ENCODE measurements at regions not wholly inside any gene's neighbourhood (a gene's known extent, or its start where the extent isn't known, plus 50 kb on each side); places are given as distances from the start of the nearest gene placed in this dataset.
"Not testable (repeated sequence)": the region's sequence is repeated elsewhere in the genome, so short reads cannot be mapped to it uniquely, and the experiment has no call there.

DNA sequence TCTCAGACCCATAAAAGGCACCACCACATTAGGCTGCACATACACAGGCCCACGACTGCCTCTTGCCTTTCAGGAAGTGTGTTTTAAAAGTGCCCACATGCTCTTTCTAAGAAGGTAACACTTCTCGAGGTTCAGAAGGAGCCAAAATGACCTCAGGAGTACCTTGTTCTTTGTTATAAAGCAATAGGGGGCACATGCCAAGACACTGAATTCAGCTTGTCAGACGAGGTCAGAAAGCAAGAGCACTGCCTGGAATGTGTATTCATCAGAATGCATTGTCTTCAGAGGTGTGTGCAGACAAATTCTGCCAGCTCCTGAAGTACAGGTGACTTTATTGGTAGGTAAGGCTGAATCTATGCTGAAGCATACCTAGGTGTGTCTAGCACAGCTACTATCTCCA, 114.5 kb upstream of the IRX1 start:
- no peak for DNase-seq

DNA sequence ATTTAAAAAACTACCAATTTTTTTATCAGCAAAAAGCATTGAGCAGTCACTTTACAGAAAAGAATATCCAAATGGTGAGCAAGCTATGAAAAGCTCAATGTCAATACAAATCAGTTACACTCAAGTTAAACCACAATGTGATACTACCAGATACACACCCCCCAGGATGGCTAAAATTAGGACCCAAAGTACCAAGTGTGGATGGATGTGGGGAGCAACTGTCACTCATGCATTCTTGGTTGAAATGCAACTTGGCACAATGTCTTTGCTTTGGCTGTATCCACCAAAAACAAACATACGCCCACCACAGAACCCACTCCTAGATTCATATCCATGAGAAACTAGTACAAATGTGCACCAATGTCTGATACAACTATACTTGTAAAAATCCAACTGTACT, 120.0 kb upstream of the IRX1 start:
- DNase-seq, result no peak

DNA sequence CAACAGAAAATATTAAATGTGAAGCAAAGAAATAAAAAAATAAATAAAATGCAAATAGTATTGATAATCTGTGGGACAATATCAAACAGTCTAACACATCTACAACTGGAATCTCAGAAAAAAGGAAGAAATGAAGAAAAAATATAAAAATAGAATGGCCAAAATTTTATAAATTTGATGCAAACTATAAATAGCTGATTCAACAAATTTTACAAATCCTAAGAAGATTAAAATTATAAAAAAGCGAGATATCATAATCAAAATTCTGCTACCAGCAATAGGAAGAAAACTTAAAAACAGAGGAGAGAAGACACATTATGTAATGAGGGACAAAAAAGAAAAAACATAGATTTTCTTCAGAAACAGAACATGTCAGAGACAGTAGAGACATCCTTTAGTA, 129.2 kb upstream of the IRX1 start:
- no peak for DNase-seq

DNA sequence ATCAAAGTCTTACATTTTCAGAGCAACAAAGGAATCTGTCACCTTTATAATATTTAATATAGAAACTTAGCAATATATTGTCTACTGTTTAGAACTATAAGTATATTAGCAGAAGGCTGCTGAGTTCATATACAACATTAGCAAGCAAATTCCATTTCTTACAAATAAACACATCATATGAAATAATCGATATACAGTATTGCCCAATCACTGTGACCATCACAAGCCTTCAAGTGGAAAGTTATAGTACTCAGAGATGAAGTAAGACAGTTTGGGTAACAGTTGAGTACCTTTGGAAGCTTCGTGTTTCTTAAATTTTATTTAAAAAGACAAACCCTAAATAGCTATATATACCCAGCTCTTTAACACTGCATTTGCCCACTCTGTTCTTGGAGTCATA, 135.2 kb upstream of the IRX1 start:
- no peak for DNase-seq

DNA sequence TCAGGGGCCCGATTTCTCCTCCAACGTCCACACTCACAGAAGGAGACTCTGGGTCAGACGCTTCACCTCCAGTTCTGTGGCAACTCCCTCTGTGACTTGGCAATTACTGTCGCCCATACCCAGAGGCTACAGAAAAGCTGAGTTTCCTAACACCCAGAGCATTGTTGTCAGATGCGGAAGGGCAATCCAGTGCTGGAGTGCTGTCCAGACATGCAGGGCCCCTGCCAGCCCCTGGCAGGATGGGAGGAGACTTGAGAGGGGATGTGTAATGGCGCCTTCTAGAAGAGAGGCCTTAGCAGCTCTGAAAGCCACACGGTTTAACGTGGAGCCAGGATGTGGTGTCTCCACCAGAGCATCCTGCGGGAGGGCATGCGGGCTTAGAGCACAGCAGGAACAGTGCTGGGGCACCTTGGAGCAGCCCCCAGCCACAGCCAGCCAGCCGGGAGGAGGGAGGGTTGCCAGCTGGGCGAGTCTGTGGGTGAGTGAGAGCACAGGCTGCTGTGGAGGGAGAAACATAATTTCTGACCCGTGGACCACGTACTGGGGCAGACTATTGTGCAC, 139.4 kb upstream of the IRX1 start:
- DNase-seq, result no peak

GRCh38 chr5:3454028-3454427, 141.6 kb upstream of the IRX1 start:
- DNase-seq, result not testable (repeated sequence)

- no peak for DNase-seq
These were observed 143.0 kb upstream of the IRX1 start for GRCh38 chr5:3452622-3453021.

GRCh38 chr5:3451961-3452360, 143.7 kb upstream of the IRX1 start:
- no peak for DNase-seq

- DNase-seq, result no peak
These were observed 146.2 kb upstream of the IRX1 start for GRCh38 chr5:3449481-3449880.

GRCh38 chr5:3446410-3446809, 149.2 kb upstream of the IRX1 start:
- DNase-seq, result no peak

- DNase-seq, result not testable (repeated sequence)
These were observed 150.1 kb upstream of the IRX1 start for GRCh38 chr5:3445517-3445916.

- DNase-seq, result no peak
These were observed 163.5 kb upstream of the IRX1 start for GRCh38 chr5:3432135-3432534.

- no peak for DNase-seq
These were observed 164.9 kb upstream of the IRX1 start for GRCh38 chr5:3430691-3431090.

DNA sequence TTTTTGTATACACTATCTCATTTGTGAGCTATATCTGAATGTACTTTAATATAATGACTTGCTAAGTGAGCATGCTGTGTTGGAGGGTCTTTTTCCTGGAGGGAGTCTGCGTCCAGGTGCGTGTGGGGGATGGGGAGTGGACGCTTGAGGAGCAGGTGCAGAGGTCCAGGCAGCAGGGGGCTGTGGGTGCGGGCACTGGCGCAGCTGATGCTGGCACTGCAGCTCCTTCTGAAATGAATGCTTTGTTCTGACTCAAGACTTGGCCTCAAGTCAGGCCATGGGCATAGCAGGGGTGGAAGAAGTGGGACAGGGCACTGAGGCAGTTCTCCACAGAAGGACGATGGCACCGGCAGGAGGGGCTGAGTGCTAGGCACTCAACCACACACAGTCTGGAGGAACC, 165.7 kb upstream of the IRX1 start:
- no peak for DNase-seq

DNA sequence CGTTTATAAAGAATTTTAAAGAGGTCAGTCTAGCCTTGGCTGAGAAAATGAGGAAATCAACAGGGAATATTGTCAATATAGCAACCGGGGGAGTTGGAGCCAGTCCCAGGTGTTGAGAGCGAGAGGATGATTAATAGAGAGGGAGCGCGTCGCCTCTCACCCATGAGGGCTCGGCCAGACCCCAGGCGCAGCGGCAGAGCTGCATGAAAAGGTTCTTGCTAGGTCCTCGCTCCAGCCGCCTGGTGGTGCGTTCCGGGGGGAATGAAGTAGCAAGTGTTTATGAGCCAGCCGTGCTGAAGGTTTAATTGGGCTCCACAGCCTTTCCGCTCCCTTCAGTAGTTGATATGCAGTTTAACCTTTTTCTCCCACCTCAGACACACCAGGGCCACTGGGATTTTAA, 167.3 kb upstream of the IRX1 start:
- no peak for DNase-seq

DNA sequence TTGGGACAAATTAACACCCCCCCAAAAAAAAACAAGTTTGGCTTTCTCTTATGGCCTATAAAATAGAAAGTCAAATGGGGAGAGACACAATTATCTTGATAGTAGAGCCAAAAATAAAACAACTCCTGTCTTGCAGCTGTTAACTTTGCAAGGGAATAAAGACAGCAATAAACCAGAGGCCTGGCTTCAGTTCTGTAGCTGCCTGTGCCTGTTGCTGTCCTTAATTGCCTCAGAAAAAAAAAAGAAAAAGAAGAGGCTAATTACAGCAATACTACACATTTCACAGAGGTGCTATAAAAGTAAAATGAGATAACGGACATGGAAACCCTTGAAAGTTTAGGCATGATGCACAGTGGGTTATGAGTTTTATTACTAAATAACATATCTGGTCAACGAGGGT, 170.7 kb upstream of the IRX1 start:
- no peak for DNase-seq

- no peak for DNase-seq
These were observed 178.2 kb upstream of the IRX1 start for GRCh38 chr5:3417376-3417943.

DNA sequence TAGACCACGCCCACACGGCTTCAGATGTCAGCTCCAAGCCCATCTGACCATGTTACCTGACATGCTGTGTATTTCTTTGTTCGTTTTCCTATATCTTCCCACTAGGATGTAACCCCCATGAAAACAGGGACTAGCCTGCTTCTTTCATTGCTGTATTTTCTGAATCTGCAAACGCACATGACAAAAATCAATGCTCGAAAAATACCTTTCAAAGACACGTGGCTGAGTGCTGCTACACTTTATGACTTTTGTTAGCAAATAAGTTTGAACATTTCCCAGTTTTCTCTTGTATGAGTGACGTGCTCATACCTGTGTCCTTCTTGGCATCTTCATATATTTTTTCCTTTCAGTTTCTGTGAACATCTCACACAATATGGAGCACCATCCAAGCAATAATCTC, 181.3 kb upstream of the IRX1 start:
- DNase-seq, result no peak

DNA sequence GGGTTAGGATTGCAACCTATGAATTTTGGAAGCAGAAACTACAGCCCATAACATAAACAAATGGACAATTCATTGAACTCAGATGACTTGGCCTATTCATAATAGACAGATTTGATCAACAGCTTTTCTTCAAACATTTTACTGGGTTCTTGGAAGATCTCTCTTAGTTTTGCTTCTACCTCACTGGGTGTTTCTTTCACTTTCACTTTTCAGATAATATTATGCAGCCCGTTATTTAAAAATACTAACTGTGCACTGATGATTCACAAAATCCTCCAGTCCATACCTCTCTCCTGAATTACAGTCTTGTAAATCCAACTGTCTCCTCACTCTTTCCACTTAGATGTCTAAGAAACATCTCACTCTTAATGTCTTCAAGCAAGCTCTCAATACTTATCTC, 183.5 kb upstream of the IRX1 start:
- no peak for DNase-seq

- DNase-seq, result no peak
These were observed 184.3 kb upstream of the IRX1 start for GRCh38 chr5:3411363-3411762.

DNA sequence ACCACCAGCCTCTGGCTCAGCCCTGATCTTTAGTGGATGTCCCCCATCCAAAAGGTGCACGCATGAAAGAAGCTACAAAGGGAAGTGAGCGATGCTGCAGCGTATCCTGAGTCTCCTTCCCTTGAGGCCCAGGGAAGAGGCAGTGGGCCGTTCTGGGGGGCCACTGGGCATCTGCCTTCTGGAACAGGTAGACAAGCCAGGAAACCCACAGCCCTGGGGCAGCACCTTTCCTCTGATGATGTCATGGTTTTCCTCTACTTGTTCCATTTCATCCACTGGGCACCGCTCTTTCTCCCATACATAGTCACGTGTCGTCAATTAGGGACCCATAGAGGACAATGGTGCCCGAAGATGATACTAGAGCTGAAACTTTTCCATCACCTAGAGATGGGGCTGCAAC, 194.0 kb upstream of the IRX1 start:
- no peak for DNase-seq

GRCh38 chr5:3400659-3401058, 195.0 kb upstream of the IRX1 start:
- DNase-seq, result no peak

DNA sequence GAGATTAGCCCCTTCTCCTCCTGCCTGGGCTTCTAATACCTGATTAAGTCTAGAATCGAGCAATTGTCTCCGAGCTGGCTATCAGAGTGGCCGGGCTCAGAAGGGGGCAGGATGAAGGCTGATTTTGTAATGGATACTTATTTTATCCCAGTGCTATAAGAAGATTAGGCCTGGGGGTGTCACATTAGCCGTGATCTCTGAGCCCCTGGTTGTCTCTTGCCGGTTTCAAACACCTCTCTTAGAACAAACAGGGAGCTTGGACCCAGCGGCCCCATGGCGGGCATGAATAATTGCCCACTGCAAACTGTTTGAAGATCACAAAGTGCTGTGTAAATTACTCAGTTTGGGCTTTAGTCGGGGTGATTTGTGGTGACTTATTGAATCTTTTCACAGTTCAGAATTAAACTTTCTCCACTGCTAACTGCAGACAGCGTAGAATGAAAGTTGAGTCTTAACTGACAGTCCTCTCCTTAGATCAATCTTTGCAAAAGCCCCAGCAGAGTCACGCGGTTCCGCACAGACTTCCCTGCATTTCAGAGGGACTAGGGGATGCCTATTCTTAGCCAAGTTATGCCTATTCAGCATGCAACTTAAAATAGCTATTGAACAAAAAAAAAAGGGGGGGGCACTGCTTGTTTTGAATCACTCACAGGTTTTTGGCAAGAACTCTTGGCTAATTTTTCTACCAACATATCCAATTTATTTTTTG, 200.6 kb upstream of the IRX1 start:
- no peak for DNase-seq

DNA sequence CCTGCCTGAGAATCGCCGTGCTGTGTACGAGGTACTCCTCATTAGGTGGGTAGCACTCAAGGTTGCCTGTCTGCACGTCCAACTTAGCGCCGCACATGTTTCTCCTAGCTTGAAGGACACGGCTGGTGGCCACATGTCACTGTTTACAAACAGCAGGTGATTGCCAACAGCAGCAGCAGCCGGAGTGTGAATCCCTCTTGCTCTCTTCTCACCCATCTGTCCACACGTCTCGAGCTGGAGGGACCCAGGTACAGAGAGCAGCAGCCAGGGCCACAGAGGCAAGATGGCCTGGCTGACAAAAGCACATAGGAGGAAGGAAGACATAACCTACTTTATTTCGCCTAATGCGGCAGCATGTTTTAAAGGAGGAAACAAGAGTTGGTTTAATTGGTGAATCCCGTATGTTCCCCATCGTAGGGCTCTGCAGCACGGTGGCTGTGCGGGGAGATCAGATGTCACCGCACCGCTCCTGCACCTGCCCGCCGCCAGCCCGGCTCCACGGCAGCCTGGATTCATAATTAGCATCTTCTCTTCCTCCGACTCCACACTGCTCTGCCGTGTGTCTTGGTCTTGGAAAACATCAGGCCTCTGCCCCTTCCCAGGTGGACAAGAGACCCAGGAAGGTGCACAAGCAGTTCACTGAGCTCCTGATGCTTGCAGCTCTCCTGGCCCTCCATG, 201.6 kb upstream of the IRX1 start:
- DNase-seq, result no peak
